GM23338 (cell line): ENCODE measurements at regions not wholly inside any gene's neighbourhood (a gene's known extent, or its start where the extent isn't known, plus 50 kb on each side); places are given as distances from the start of the nearest gene placed in this dataset.

Experiments used
- ATAC-seq: fragments of 200-7000 bp; cut with Tn5 transposase; 3 replicates; pipeline ENCODE4 v1.9.1; 2020
- DNase-seq: peaks from one replicate; pipeline ENCODE4 v3.0.0-alpha.2; 2015; ENCODE audit warnings: low spot score
- H2AFZ ChIP-seq: fragments of 200-600 bp; sonication (generic); 2 replicates; pipeline ENCODE4 v1.8.0; 2016; ENCODE audit warnings: antibody characterized with exemption, mild to moderate bottlenecking, moderate library complexity
- H3F3A ChIP-seq: fragments of 200-600 bp; sonication (generic); replicated peaks from 2 replicates; pipeline ENCODE4 v1.8.0; 2017; ENCODE audit warnings: antibody characterized with exemption, mixed run types, low read depth
- H3K27ac ChIP-seq: fragments of 200-600 bp; sonication (generic); 2 replicates; pipeline ENCODE4 v1.6.1; 2016; ENCODE audit warnings: low read depth
- H3K27me3 ChIP-seq: fragments of 200-600 bp; sonication (generic); 2 replicates; pipeline ENCODE4 v1.8.0; 2016; ENCODE audit warnings: mild to moderate bottlenecking, mixed run types, moderate library complexity; ENCODE audit not compliant: insufficient read depth
- H3K36me3 ChIP-seq: fragments of 200-600 bp; sonication (generic); 2 replicates; pipeline ENCODE4 v1.8.0; 2016; ENCODE audit warnings: mild to moderate bottlenecking; ENCODE audit not compliant: insufficient read depth
- H3K4me1 ChIP-seq: fragments of 200-600 bp; sonication (generic); 2 replicates; pipeline ENCODE4 v1.8.0; 2016; ENCODE audit warnings: mild to moderate bottlenecking, moderate library complexity; ENCODE audit not compliant: insufficient read depth
- H3K4me2 ChIP-seq: fragments of 200-600 bp; sonication (generic); 2 replicates; pipeline ENCODE4 v1.7.1; 2017; ENCODE audit warnings: mixed run types
- H3K4me3 ChIP-seq: fragments of 200-600 bp; sonication (generic); 2 replicates; pipeline ENCODE4 v1.6.1; 2016; ENCODE audit warnings: mixed run types
- H3K79me2 ChIP-seq: fragments of 200-600 bp; sonication (generic); replicated peaks from 2 replicates; pipeline ENCODE4 v1.8.0; 2017; ENCODE audit warnings: mild to moderate bottlenecking; ENCODE audit not compliant: insufficient read depth
- H3K9me2 ChIP-seq: fragments of 200-600 bp; sonication (generic); 2 replicates; pipeline ENCODE4 v1.8.0; 2017; ENCODE audit not compliant: insufficient read depth
- H4K20me1 ChIP-seq: fragments of 200-600 bp; sonication (generic); replicated peaks from 2 replicates; pipeline ENCODE4 v1.8.0; 2017; ENCODE audit warnings: mild to moderate bottlenecking; ENCODE audit not compliant: insufficient read depth
- H3K27ac Mint-ChIP-seq: 2 replicates; pipeline ENCODE4 v1.8.0; 2020; ENCODE audit warnings: inconsistent platforms, mild to moderate bottlenecking, moderate library complexity, mixed read lengths
- H3K27me3 Mint-ChIP-seq: 3 replicates; pipeline ENCODE4 v1.8.0; 2022; ENCODE audit warnings: low read depth, mild to moderate bottlenecking, moderate library complexity, mixed read lengths, inconsistent platforms; ENCODE audit not compliant: insufficient read depth, poor library complexity
- H3K36me3 Mint-ChIP-seq: 3 replicates; pipeline ENCODE4 v1.8.0; 2021; ENCODE audit warnings: low read depth, mild to moderate bottlenecking, inconsistent platforms, moderate library complexity, mixed read lengths
- H3K4me1 Mint-ChIP-seq: 3 replicates; pipeline ENCODE4 v1.8.0; 2020; ENCODE audit warnings: mild to moderate bottlenecking, inconsistent platforms, mixed read lengths
- H3K4me3 Mint-ChIP-seq: 3 replicates; pipeline ENCODE4 v1.8.0; 2021; ENCODE audit warnings: moderate library complexity, mild to moderate bottlenecking, inconsistent platforms, mixed read lengths
- H3K9me3 Mint-ChIP-seq: 3 replicates; pipeline ENCODE4 v1.8.0; 2020; ENCODE audit warnings: moderate library complexity, mild to moderate bottlenecking, inconsistent platforms, mixed read lengths
- CREB1 ChIP-seq: fragments of 250-450 bp; sonication (Bioruptor Pico); IDR thresholded peaks from 2 replicates; pipeline ENCODE4 v1.5.0; 2020; ENCODE audit warnings: low read depth, mild to moderate bottlenecking, moderate library complexity
- EZH2 ChIP-seq: fragments of 200-600 bp; sonication (generic); IDR thresholded peaks from one replicate; pipeline ENCODE4 v1.8.0; 2017; ENCODE audit warnings: antibody characterized with exemption, mild to moderate bottlenecking, low read depth; ENCODE audit not compliant: unreplicated experiment
- EZH2phosphoT487 ChIP-seq: fragments of 200-600 bp; sonication (generic); IDR thresholded peaks from one replicate; pipeline ENCODE4 v1.8.1; 2018; ENCODE audit warnings: antibody characterized with exemption; ENCODE audit not compliant: unreplicated experiment
- JUNB ChIP-seq: IDR thresholded peaks from one replicate; pipeline ENCODE4 v1.6.1; 2016; ENCODE audit warnings: antibody characterized with exemption; ENCODE audit not compliant: unreplicated experiment
- NANOG ChIP-seq: IDR thresholded peaks from 2 replicates; pipeline ENCODE4 v1.6.1; 2016; ENCODE audit warnings: antibody characterized with exemption, borderline replicate concordance
- POLR2AphosphoS5 ChIP-seq: IDR thresholded peaks from 2 replicates; pipeline ENCODE4 v1.6.1; 2016; ENCODE audit warnings: antibody characterized with exemption, low read depth
- STAT1 ChIP-seq: IDR thresholded peaks from one replicate; pipeline ENCODE4 v1.6.1; 2016; ENCODE audit warnings: antibody characterized with exemption; ENCODE audit not compliant: unreplicated experiment
- ZNF114 ChIP-seq: fragments of 250-450 bp; sonication (Bioruptor Pico); IDR thresholded peaks from 2 replicates; pipeline ENCODE4 v1.5.0; 2020; ENCODE audit warnings: mild to moderate bottlenecking, moderate library complexity
- ZNF331 ChIP-seq: fragments of 250-450 bp; sonication (Bioruptor Pico); IDR thresholded peaks from 2 replicates; pipeline ENCODE4 v1.5.0; 2020; ENCODE audit warnings: low read depth, mild to moderate bottlenecking, moderate library complexity
- TF ChIP-seq, protein P1 (sequence below): fragments of 250-450 bp; sonication (Bioruptor Pico); IDR thresholded peaks from 2 replicates; pipeline ENCODE4 v1.5.0; 2020; ENCODE audit warnings: mild to moderate bottlenecking, moderate library complexity
- TF ChIP-seq, protein P2 (sequence below), 2 experiments: fragments of 200-600 bp in 1 of 2; sonication (generic) in 1 of 2; conservative IDR thresholded peaks; 2 replicates each; pipeline versions ENCODE4 v1.5.1 to v1.6.1; 2016 to 2017; ENCODE audit warnings: antibody characterized with exemption in 2 of 2, low read depth in 2 of 2, mild to moderate bottlenecking in 2 of 2, moderate library complexity in 1 of 2
- TF ChIP-seq, protein P3 (sequence below): IDR thresholded peaks from 2 replicates; pipeline ENCODE4 v1.6.1; 2016; ENCODE audit warnings: antibody characterized with exemption
- TF ChIP-seq, protein P4 (sequence below): IDR thresholded peaks from one replicate; pipeline ENCODE4 v1.6.1; 2018; ENCODE audit warnings: antibody characterized with exemption; ENCODE audit not compliant: unreplicated experiment

DNA sequence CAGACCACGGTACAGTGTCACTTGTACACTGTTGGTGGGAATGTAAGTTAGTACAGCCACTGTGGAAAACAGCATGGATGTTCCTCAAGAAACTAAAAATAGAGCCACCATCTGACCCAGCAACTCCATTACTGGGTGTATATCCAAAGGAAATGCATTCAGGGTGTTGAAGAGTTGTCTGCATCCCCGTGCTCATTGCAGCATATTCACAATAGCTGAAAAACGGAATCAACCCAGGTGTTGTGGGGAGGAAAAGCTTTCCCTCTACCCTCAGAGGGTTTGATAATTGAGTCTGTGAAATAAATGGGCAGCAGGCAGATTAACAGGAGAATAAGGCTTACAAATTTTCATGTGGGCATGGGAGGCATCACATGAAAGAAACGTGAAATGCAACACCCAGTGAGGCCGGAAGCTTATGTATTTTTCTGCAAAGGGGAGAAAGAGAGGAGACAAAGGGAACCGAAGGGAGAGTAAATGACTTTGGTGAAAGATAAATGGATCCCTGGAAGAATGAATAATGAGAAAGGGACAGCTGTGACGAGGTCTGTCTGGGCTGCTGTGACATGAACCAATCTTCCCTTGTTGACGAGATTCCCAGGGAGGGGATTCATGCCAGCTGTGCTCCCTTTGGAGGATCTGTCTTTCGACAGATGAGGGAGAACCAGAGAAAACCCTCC lies 106.2 kb downstream of the KCNJ12 start:
- Mint-ChIP-seq H3K27me3 (no peaks in the 10 kb centered on the region), H3K4me1 (peaks cover 23% of the 10 kb centered on the region)

More for the DNA sequence above, 106.2 kb downstream of the KCNJ12 start:
- Histone ChIP-seq H3K27me3 (no peaks in the 10 kb centered on the region), H3K79me2 (no peaks in the 10 kb centered on the region), H3K4me3 (no peak overlapping the region), H3K4me2 (peak overlapping the region; percentile 58; the same call in 1 of the 2 replicates), H4K20me1 (no peaks in the 10 kb centered on the region), H3K27ac (no peak overlapping the region), H3F3A (no peaks in the 10 kb centered on the region), H3K36me3 (no peaks in the 10 kb centered on the region), H3K9me2 (no peaks in the 10 kb centered on the region), H3K4me1 (peaks cover 13% of the 10 kb centered on the region), H2AFZ (no peak overlapping the region)
- Mint-ChIP-seq H3K27ac (no peak overlapping the region), H3K36me3 (no peaks in the 10 kb centered on the region), H3K4me3 (no peak overlapping the region), H3K9me3 (peaks cover 12% of the 10 kb centered on the region)
- ATAC-seq (no peak), DNase-seq (no peak)
- TF ChIP-seq CREB1 (CRISPR knock-in tag) (no peak), EZH2phosphoT487 (no peak), ZNF331 (CRISPR knock-in tag) (no peak), POLR2AphosphoS5 (no peak), JUNB (no peak), ZNF114 (CRISPR knock-in tag) (no peak), EZH2 (no peak), STAT1 (no peak), NANOG (no peak)
- TF ChIP-seq, protein P1, sequence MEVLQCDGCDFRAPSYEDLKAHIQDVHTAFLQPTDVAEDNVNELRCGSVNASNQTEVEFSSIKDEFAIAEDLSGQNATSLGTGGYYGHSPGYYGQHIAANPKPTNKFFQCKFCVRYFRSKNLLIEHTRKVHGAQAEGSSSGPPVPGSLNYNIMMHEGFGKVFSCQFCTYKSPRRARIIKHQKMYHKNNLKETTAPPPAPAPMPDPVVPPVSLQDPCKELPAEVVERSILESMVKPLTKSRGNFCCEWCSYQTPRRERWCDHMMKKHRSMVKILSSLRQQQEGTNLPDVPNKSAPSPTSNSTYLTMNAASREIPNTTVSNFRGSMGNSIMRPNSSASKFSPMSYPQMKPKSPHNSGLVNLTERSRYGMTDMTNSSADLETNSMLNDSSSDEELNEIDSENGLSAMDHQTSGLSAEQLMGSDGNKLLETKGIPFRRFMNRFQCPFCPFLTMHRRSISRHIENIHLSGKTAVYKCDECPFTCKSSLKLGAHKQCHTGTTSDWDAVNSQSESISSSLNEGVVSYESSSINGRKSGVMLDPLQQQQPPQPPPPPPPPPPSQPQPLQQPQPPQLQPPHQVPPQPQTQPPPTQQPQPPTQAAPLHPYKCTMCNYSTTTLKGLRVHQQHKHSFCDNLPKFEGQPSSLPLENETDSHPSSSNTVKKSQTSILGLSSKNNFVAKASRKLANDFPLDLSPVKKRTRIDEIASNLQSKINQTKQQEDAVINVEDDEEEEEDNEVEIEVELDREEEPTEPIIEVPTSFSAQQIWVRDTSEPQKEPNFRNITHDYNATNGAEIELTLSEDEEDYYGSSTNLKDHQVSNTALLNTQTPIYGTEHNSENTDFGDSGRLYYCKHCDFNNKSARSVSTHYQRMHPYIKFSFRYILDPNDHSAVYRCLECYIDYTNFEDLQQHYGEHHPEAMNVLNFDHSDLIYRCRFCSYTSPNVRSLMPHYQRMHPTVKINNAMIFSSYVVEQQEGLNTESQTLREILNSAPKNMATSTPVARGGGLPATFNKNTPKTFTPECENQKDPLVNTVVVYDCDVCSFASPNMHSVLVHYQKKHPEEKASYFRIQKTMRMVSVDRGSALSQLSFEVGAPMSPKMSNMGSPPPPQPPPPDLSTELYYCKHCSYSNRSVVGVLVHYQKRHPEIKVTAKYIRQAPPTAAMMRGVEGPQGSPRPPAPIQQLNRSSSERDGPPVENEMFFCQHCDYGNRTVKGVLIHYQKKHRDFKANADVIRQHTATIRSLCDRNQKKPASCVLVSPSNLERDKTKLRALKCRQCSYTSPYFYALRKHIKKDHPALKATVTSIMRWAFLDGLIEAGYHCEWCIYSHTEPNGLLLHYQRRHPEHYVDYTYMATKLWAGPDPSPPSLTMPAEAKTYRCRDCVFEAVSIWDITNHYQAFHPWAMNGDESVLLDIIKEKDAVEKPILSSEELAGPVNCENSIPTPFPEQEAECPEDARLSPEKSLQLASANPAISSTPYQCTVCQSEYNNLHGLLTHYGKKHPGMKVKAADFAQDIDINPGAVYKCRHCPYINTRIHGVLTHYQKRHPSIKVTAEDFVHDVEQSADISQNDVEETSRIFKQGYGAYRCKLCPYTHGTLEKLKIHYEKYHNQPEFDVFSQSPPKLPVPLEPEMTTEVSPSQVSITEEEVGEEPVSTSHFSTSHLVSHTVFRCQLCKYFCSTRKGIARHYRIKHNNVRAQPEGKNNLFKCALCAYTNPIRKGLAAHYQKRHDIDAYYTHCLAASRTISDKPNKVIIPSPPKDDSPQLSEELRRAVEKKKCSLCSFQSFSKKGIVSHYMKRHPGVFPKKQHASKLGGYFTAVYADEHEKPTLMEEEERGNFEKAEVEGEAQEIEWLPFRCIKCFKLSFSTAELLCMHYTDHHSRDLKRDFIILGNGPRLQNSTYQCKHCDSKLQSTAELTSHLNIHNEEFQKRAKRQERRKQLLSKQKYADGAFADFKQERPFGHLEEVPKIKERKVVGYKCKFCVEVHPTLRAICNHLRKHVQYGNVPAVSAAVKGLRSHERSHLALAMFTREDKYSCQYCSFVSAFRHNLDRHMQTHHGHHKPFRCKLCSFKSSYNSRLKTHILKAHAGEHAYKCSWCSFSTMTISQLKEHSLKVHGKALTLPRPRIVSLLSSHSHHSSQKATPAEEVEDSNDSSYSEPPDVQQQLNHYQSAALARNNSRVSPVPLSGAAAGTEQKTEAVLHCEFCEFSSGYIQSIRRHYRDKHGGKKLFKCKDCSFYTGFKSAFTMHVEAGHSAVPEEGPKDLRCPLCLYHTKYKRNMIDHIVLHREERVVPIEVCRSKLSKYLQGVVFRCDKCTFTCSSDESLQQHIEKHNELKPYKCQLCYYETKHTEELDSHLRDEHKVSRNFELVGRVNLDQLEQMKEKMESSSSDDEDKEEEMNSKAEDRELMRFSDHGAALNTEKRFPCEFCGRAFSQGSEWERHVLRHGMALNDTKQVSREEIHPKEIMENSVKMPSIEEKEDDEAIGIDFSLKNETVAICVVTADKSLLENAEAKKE (CRISPR knock-in tag): no peak
- TF ChIP-seq, protein P2, sequence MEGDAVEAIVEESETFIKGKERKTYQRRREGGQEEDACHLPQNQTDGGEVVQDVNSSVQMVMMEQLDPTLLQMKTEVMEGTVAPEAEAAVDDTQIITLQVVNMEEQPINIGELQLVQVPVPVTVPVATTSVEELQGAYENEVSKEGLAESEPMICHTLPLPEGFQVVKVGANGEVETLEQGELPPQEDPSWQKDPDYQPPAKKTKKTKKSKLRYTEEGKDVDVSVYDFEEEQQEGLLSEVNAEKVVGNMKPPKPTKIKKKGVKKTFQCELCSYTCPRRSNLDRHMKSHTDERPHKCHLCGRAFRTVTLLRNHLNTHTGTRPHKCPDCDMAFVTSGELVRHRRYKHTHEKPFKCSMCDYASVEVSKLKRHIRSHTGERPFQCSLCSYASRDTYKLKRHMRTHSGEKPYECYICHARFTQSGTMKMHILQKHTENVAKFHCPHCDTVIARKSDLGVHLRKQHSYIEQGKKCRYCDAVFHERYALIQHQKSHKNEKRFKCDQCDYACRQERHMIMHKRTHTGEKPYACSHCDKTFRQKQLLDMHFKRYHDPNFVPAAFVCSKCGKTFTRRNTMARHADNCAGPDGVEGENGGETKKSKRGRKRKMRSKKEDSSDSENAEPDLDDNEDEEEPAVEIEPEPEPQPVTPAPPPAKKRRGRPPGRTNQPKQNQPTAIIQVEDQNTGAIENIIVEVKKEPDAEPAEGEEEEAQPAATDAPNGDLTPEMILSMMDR (conservative IDR thresholded peaks at IDR 0.05; ENCODE audit: low read depth in 2 of 2): no peak
- TF ChIP-seq, protein P3, sequence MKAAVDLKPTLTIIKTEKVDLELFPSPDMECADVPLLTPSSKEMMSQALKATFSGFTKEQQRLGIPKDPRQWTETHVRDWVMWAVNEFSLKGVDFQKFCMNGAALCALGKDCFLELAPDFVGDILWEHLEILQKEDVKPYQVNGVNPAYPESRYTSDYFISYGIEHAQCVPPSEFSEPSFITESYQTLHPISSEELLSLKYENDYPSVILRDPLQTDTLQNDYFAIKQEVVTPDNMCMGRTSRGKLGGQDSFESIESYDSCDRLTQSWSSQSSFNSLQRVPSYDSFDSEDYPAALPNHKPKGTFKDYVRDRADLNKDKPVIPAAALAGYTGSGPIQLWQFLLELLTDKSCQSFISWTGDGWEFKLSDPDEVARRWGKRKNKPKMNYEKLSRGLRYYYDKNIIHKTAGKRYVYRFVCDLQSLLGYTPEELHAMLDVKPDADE: no peak
- TF ChIP-seq, protein P4, sequence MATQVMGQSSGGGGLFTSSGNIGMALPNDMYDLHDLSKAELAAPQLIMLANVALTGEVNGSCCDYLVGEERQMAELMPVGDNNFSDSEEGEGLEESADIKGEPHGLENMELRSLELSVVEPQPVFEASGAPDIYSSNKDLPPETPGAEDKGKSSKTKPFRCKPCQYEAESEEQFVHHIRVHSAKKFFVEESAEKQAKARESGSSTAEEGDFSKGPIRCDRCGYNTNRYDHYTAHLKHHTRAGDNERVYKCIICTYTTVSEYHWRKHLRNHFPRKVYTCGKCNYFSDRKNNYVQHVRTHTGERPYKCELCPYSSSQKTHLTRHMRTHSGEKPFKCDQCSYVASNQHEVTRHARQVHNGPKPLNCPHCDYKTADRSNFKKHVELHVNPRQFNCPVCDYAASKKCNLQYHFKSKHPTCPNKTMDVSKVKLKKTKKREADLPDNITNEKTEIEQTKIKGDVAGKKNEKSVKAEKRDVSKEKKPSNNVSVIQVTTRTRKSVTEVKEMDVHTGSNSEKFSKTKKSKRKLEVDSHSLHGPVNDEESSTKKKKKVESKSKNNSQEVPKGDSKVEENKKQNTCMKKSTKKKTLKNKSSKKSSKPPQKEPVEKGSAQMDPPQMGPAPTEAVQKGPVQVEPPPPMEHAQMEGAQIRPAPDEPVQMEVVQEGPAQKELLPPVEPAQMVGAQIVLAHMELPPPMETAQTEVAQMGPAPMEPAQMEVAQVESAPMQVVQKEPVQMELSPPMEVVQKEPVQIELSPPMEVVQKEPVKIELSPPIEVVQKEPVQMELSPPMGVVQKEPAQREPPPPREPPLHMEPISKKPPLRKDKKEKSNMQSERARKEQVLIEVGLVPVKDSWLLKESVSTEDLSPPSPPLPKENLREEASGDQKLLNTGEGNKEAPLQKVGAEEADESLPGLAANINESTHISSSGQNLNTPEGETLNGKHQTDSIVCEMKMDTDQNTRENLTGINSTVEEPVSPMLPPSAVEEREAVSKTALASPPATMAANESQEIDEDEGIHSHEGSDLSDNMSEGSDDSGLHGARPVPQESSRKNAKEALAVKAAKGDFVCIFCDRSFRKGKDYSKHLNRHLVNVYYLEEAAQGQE: no peak
